DOHH2 (cell line): ENCODE measurements at regions not wholly inside any gene's neighbourhood (a gene's known extent, or its start where the extent isn't known, plus 50 kb on each side); places are given as distances from the start of the nearest gene placed in this dataset.

Source experiments
- H3F3A ChIP-seq: fragments of 200-600 bp; sonication (generic), shearing (Covaris generic); 2 replicates; pipeline ENCODE4 v1.6.0; 2016; ENCODE audit warnings: antibody characterized with exemption, mild to moderate bottlenecking; ENCODE audit not compliant: control insufficient read depth, insufficient read depth
- H3K27ac ChIP-seq: fragments of 200-600 bp; sonication (generic); 2 replicates; pipeline ENCODE4 v1.5.1; 2014; ENCODE audit warnings: low read depth, mild to moderate bottlenecking, low read length, moderate library complexity
- H3K27me3 ChIP-seq: fragments of 200-600 bp; sonication (generic); 2 replicates; pipeline ENCODE4 v1.6.1; 2014; ENCODE audit warnings: mild to moderate bottlenecking, low read length, mixed read lengths; ENCODE audit not compliant: control insufficient read depth
- H3K36me3 ChIP-seq: fragments of 200-600 bp; sonication (generic); 2 replicates; pipeline ENCODE4 v1.6.1; 2014; ENCODE audit warnings: mild to moderate bottlenecking, low read length, moderate library complexity, mixed read lengths; ENCODE audit not compliant: control insufficient read depth
- H3K4me1 ChIP-seq: fragments of 200-600 bp; sonication (generic); 2 replicates; pipeline ENCODE4 v1.6.1; 2014; ENCODE audit warnings: mild to moderate bottlenecking, low read length, mixed read lengths; ENCODE audit not compliant: control insufficient read depth
- H3K4me2 ChIP-seq: fragments of 200-600 bp; sonication (generic); 2 replicates; pipeline ENCODE4 v1.6.0; 2014; ENCODE audit warnings: mild to moderate bottlenecking, low read length, moderate library complexity
- H3K4me3 ChIP-seq: fragments of 200-600 bp; sonication (generic); 2 replicates; pipeline ENCODE4 v1.5.1; 2014; ENCODE audit warnings: mild to moderate bottlenecking, low read length, mixed read lengths
- H3K79me2 ChIP-seq: fragments of 200-600 bp; sonication (generic); 2 replicates; pipeline ENCODE4 v1.6.1; 2014; ENCODE audit warnings: mild to moderate bottlenecking, low read length, mixed read lengths; ENCODE audit not compliant: control insufficient read depth
- H3K9me2 ChIP-seq: fragments of 200-600 bp; sonication (generic); replicated peaks from 2 replicates; pipeline ENCODE4 v1.6.1; 2014; ENCODE audit warnings: mild to moderate bottlenecking, low read length, mixed read lengths; ENCODE audit not compliant: control insufficient read depth
- H3K9me3 ChIP-seq: fragments of 200-600 bp; sonication (generic); 2 replicates; pipeline ENCODE4 v1.6.1; 2014; ENCODE audit warnings: antibody characterized with exemption, low read length, mixed read lengths; ENCODE audit not compliant: control insufficient read depth, insufficient read depth
- H4K20me1 ChIP-seq: fragments of 200-600 bp; sonication (generic); 2 replicates; pipeline ENCODE4 v1.6.0; 2014; ENCODE audit warnings: low read depth, mild to moderate bottlenecking, antibody characterized with exemption, low read length, moderate library complexity; ENCODE audit not compliant: control insufficient read depth, insufficient read depth
- EZH2phosphoT487 ChIP-seq: fragments of 200-600 bp; sonication (generic); IDR thresholded peaks from 2 replicates; pipeline ENCODE4 v1.6.1; 2017; ENCODE audit warnings: borderline replicate concordance, mild to moderate bottlenecking, antibody characterized with exemption, low read length, moderate library complexity, mixed read lengths
- TF ChIP-seq, protein P1 (sequence below): fragments of 200-600 bp; sonication (generic); IDR thresholded peaks from one replicate; pipeline ENCODE4 v1.5.1; 2014; ENCODE audit warnings: antibody characterized with exemption, mild to moderate bottlenecking, low read depth, low read length; ENCODE audit not compliant: poor library complexity, severe bottlenecking

DNA sequence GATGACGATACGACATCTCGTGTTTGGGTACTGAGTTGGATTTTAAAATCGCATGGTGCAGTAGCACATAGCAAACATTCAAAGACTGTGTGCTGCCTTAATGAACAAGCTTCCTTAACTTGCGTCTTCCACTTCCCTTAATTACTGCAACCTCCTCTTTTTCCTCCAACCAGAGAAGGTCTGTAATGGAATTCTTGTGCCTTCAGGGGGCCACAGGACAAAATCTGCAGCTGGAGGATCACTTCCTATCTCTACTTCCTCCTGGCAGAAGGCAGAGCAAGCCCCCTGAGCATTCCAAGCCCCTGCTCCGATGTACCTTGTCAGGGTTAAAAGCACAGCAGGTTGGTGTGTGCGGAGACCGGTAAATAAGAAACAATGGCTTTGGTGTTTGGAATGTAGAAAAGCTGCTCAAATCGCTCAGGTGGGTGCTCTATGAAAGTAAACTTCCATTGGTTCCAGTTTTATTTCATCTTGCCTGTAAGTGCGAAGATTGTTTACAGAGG lies 151.3 kb upstream of the UQCRFS1 start:
- no peak overlapping the region for H3K4me3 ChIP-seq
- no peaks in the 10 kb centered on the region for H3K27me3 ChIP-seq
- no peaks in the 10 kb centered on the region for H3K4me1 ChIP-seq
- H3K9me2 ChIP-seq = no peaks in the 10 kb centered on the region
- TF ChIP-seq, protein P1, sequence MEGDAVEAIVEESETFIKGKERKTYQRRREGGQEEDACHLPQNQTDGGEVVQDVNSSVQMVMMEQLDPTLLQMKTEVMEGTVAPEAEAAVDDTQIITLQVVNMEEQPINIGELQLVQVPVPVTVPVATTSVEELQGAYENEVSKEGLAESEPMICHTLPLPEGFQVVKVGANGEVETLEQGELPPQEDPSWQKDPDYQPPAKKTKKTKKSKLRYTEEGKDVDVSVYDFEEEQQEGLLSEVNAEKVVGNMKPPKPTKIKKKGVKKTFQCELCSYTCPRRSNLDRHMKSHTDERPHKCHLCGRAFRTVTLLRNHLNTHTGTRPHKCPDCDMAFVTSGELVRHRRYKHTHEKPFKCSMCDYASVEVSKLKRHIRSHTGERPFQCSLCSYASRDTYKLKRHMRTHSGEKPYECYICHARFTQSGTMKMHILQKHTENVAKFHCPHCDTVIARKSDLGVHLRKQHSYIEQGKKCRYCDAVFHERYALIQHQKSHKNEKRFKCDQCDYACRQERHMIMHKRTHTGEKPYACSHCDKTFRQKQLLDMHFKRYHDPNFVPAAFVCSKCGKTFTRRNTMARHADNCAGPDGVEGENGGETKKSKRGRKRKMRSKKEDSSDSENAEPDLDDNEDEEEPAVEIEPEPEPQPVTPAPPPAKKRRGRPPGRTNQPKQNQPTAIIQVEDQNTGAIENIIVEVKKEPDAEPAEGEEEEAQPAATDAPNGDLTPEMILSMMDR = no peak
- no peak for TF ChIP-seq EZH2phosphoT487
- no peaks in the 10 kb centered on the region for H3F3A ChIP-seq
- no peak overlapping the region for H3K27ac ChIP-seq
- no peak overlapping the region for H3K4me2 ChIP-seq
- H3K9me3 ChIP-seq = no peaks in the 10 kb centered on the region; the same call in 1 of the 2 replicates
- H4K20me1 ChIP-seq = no peaks in the 10 kb centered on the region
- H3K79me2 ChIP-seq = no peaks in the 10 kb centered on the region
- no peaks in the 10 kb centered on the region for H3K36me3 ChIP-seq

DNA sequence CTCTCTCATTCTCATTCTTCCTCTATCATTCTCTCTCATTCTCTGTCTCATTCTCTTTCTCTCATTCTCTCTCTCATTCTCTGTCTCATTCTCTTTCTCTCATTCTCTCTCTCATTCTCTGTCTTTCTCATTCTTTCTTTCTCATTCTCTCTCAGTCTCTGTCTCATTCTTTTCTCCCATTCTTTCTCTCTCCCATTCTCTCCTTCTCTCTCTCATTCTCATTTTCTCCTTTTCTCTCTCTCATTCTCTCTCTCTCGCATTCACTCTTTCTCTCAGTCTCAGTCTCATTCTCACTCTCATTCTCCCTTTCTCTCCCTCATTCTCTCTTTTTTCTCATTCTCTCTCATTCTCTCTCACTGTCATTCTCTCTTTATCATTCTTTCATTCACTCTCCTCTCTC lies 152.0 kb upstream of the UQCRFS1 start:
- H4K20me1 ChIP-seq = no peaks in the 10 kb centered on the region
- H3K9me3 ChIP-seq = no peaks in the 10 kb centered on the region; the same call in 1 of the 2 replicates
- H3K27ac ChIP-seq = no peak overlapping the region
- no peaks in the 10 kb centered on the region for H3K36me3 ChIP-seq
- H3K4me2 ChIP-seq = no peak overlapping the region
- H3K4me1 ChIP-seq = no peaks in the 10 kb centered on the region
- TF ChIP-seq, protein P1 = no peak
- no peaks in the 10 kb centered on the region for H3K79me2 ChIP-seq
- H3K4me3 ChIP-seq = no peak overlapping the region
- no peaks in the 10 kb centered on the region for H3K9me2 ChIP-seq
- no peaks in the 10 kb centered on the region for H3F3A ChIP-seq
- H3K27me3 ChIP-seq = no peaks in the 10 kb centered on the region

DNA sequence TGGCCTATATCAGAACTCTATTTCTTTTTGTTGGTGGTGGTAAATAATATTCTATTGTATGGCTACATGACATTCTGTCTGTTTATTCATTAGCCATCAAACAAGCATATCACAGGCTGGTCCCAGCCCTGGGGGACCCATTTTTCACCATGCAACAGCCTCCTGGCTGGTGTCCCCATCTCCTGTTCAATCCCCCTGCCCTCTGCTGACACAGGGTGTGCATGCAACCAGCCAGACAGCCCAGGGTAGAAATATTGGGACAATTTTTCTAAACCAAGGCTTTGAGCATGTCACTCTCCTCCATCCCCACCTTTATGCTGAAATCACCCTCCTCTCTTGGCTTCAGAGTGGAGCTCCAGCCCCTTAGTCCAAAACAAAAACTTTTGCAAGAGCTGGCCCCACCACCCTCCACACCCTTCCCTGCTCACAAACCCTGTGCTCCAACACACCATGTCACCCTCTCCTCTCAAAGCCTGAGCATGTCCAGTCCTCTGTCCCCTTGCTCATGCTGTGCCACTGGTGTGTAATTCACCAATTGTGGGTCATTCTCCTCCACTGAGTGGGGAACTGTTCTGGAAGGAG lies 153.0 kb upstream of the UQCRFS1 start:
- Histone ChIP-seq H3K36me3 (no peaks in the 10 kb centered on the region), H3K9me2 (no peaks in the 10 kb centered on the region), H3K4me2 (no peak overlapping the region), H3K79me2 (no peaks in the 10 kb centered on the region), H3K27me3 (no peaks in the 10 kb centered on the region), H3K27ac (no peak overlapping the region), H3K9me3 (no peaks in the 10 kb centered on the region; the same call in 1 of the 2 replicates), H3K4me1 (no peaks in the 10 kb centered on the region), H3F3A (no peaks in the 10 kb centered on the region), H4K20me1 (no peaks in the 10 kb centered on the region), H3K4me3 (no peak overlapping the region)
- TF ChIP-seq, protein P1 = no peak
- no peak for TF ChIP-seq EZH2phosphoT487

DNA sequence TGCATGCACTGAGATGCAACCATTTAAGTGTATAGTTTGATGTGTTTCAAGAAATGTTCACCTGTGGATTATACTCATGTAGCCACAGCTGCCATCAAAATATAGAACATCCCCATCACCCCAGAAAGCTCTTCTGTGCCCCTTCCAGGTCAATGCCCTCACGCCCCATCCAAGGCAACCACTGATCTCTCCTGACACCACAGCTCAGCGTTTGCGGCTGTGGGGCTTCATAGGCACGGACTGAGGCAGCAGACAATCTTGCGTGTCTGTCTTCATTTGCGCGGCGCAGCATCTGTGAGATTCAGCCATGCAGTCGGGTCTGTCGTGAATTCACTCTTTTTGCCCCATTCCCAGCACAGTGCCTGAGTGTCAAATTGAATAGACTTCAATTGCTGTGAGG lies 153.8 kb upstream of the UQCRFS1 start:
- Histone ChIP-seq H3K36me3 (no peaks in the 10 kb centered on the region), H3K27ac (no peak overlapping the region), H3K9me3 (no peaks in the 10 kb centered on the region; the same call in 1 of the 2 replicates), H3K4me1 (no peaks in the 10 kb centered on the region), H3K4me3 (no peak overlapping the region), H4K20me1 (no peaks in the 10 kb centered on the region), H3F3A (no peaks in the 10 kb centered on the region), H3K79me2 (no peaks in the 10 kb centered on the region), H3K9me2 (no peaks in the 10 kb centered on the region), H3K4me2 (no peak overlapping the region), H3K27me3 (no peaks in the 10 kb centered on the region)
- no peak for TF ChIP-seq EZH2phosphoT487
- TF ChIP-seq, protein P1 = no peak
